SU-DHL-6 (cell line): ENCODE measurements at regions not wholly inside any gene's neighbourhood (a gene's known extent, or its start where the extent isn't known, plus 50 kb on each side); places are given as distances from the start of the nearest gene placed in this dataset.

ENCODE experiments used
- H2AFZ ChIP-seq: fragments of 200-600 bp; sonication (generic); 2 replicates; pipeline ENCODE4 v1.6.1; 2014; ENCODE audit warnings: low read depth, mild to moderate bottlenecking, moderate library complexity, mixed read lengths, antibody characterized with exemption, low read length; ENCODE audit not compliant: severe bottlenecking
- H3F3A ChIP-seq: fragments of 200-600 bp; shearing (Covaris generic); 2 replicates; pipeline ENCODE4 v1.6.0; 2016; ENCODE audit warnings: antibody characterized with exemption, mild to moderate bottlenecking; ENCODE audit not compliant: insufficient read depth
- H3K27ac ChIP-seq: fragments of 200-600 bp; sonication (generic); 2 replicates; pipeline ENCODE4 v1.5.1; 2016; ENCODE audit warnings: low read depth, mild to moderate bottlenecking, low read length, moderate library complexity, mixed read lengths
- H3K27me3 ChIP-seq: fragments of 200-600 bp; sonication (generic), shearing (Covaris generic); 2 replicates; pipeline ENCODE4 v1.6.0; 2014; ENCODE audit warnings: mild to moderate bottlenecking, low read length
- H3K36me3 ChIP-seq: fragments of 200-600 bp; sonication (generic); 2 replicates; pipeline ENCODE4 v1.6.1; 2014; ENCODE audit warnings: mild to moderate bottlenecking, low read length, mixed read lengths
- H3K4me2 ChIP-seq: fragments of 300-600, 200-600 bp; shearing (Covaris generic), sonication (generic); 2 replicates; pipeline ENCODE4 v1.6.0; 2014; ENCODE audit warnings: low read length, low read depth, mild to moderate bottlenecking; ENCODE audit not compliant: poor library complexity, severe bottlenecking
- H3K4me3 ChIP-seq: fragments of 200-600 bp; sonication (generic); 2 replicates; pipeline ENCODE4 v1.5.1; 2014; ENCODE audit warnings: antibody characterized with exemption, low read length, mild to moderate bottlenecking, mixed read lengths; ENCODE audit not compliant: insufficient read depth, poor library complexity, severe bottlenecking
- H3K79me2 ChIP-seq: fragments of 200-600 bp; sonication (generic); 2 replicates; pipeline ENCODE4 v1.6.1; 2014; ENCODE audit warnings: mild to moderate bottlenecking, low read length, moderate library complexity; ENCODE audit not compliant: insufficient read depth
- H3K9ac ChIP-seq: fragments of 200-600 bp; sonication (generic); 2 replicates; pipeline ENCODE4 v1.7.0; 2014; ENCODE audit warnings: mild to moderate bottlenecking, low read length
- H3K9me2 ChIP-seq: fragments of 200-600 bp; sonication (generic); replicated peaks from 2 replicates; pipeline ENCODE4 v1.6.1; 2014; ENCODE audit warnings: low read length; ENCODE audit not compliant: insufficient read depth
- H3K9me3 ChIP-seq: fragments of 200-600 bp; sonication (generic); 2 replicates; pipeline ENCODE4 v1.6.1; 2014; ENCODE audit warnings: low read length, mixed read lengths; ENCODE audit not compliant: insufficient read depth
- H4K20me1 ChIP-seq: fragments of 200-600 bp; sonication (generic); 2 replicates; pipeline ENCODE4 v1.6.1; 2014; ENCODE audit warnings: low read depth, mild to moderate bottlenecking, antibody characterized with exemption, low read length, moderate library complexity, mixed read lengths
- EZH2phosphoT487 ChIP-seq: fragments of 200-600 bp; sonication (generic), shearing (Covaris generic); conservative IDR thresholded peaks from 2 replicates; pipeline ENCODE4 v1.6.1; 2018; ENCODE audit warnings: mild to moderate bottlenecking, antibody characterized with exemption, low read length, moderate library complexity, mixed read lengths
- TF ChIP-seq, protein P1 (sequence below): fragments of 200-600 bp; sonication (generic); IDR thresholded peaks from one replicate; pipeline ENCODE4 v1.5.1; 2017; ENCODE audit warnings: antibody characterized with exemption, mild to moderate bottlenecking, low read length, moderate library complexity; ENCODE audit not compliant: insufficient read depth, poor library complexity, severe bottlenecking

DNA sequence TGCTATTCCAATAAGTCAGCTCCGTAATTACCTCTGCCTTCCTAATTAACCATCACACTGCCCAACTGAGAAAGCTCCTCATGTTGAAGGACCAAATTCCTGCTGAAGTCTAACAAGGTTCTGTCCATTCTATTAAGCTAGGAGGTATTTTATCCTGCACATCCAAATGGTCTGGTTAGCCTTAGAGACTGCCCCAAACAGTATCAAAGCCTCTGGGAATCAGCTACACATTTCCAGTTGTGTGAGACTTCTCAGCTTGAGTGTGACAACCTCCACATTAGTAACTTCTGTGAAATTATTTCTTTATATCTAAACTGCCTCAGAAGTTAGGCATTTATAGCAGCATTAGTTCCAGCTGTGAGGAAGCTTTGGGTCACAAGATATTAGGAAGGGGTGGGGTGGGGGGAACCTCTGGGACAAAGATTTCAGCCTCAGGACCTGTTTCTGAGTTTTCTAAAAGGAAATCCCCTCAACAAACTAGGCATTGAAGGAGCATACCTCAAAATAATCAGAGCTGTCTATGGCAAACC lies 150.5 kb upstream of the DUSP10 start:
- H3K79me2 ChIP-seq: no peaks in the 10 kb centered on the region
- H3K27ac ChIP-seq: no peak overlapping the region
- H2AFZ ChIP-seq: no peak overlapping the region
- no peaks in the 10 kb centered on the region for H3K9me2 ChIP-seq
- H3F3A ChIP-seq: no peaks in the 10 kb centered on the region
- no peak overlapping the region for H3K4me3 ChIP-seq
- no peaks in the 10 kb centered on the region for H3K27me3 ChIP-seq
- no peak overlapping the region for H3K9ac ChIP-seq
- no peaks in the 10 kb centered on the region for H3K9me3 ChIP-seq
- TF ChIP-seq, protein P1, sequence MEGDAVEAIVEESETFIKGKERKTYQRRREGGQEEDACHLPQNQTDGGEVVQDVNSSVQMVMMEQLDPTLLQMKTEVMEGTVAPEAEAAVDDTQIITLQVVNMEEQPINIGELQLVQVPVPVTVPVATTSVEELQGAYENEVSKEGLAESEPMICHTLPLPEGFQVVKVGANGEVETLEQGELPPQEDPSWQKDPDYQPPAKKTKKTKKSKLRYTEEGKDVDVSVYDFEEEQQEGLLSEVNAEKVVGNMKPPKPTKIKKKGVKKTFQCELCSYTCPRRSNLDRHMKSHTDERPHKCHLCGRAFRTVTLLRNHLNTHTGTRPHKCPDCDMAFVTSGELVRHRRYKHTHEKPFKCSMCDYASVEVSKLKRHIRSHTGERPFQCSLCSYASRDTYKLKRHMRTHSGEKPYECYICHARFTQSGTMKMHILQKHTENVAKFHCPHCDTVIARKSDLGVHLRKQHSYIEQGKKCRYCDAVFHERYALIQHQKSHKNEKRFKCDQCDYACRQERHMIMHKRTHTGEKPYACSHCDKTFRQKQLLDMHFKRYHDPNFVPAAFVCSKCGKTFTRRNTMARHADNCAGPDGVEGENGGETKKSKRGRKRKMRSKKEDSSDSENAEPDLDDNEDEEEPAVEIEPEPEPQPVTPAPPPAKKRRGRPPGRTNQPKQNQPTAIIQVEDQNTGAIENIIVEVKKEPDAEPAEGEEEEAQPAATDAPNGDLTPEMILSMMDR: no peak
- TF ChIP-seq EZH2phosphoT487: no peak
- H3K4me2 ChIP-seq: no peak overlapping the region
- H4K20me1 ChIP-seq: no peaks in the 10 kb centered on the region
- H3K36me3 ChIP-seq: no peaks in the 10 kb centered on the region

DNA sequence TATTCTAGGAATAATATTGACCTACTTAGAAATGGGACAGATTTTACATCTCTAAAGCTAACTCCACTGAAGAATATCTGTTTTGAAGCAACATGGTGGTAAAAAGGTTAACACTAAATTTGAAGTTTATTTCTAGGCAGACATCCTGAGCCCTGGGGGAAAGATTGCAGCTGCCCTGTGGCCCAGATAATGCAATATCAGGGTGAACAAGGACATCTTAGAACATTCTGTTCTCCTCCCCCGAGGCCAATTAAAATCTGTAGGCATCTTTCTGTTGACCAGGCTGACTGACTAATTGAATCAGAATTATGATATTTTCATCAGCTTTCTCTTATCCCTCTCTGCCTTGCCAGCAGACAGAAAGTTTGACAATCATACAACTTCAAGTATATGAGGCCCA lies 149.8 kb upstream of the DUSP10 start:
- Histone ChIP-seq H3K36me3 (no peaks in the 10 kb centered on the region), H3K79me2 (no peaks in the 10 kb centered on the region), H3K9ac (no peak overlapping the region), H3K4me3 (no peak overlapping the region), H3K9me3 (no peaks in the 10 kb centered on the region), H2AFZ (no peak overlapping the region), H4K20me1 (no peaks in the 10 kb centered on the region), H3K27me3 (no peaks in the 10 kb centered on the region), H3F3A (no peaks in the 10 kb centered on the region), H3K27ac (no peak overlapping the region), H3K4me2 (no peak overlapping the region), H3K9me2 (no peaks in the 10 kb centered on the region)
- no peak for TF ChIP-seq EZH2phosphoT487
- TF ChIP-seq, protein P1: no peak

DNA sequence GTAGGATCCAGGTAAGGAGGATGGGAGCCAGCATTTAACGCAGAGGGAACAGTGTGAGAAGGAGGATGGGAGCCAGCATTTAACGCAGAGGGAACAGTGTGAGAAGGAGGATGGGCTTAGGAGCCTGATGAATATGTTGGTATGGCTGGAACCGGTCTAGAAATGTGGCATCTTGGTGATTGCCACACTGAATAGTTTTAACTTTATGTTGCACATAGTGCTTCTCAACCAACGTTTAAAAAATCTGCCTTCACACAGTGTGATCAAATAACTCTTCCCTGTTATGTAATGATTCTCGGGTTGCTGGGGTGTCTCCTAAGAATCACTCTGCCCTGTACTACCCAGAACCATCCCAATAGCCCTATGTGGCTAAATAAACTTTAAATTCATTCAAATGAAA lies 146.9 kb upstream of the DUSP10 start:
- H3K4me3 ChIP-seq: no peak overlapping the region
- H3K36me3 ChIP-seq: no peaks in the 10 kb centered on the region
- H3K27ac ChIP-seq: no peak overlapping the region
- no peak overlapping the region for H3K9ac ChIP-seq
- H4K20me1 ChIP-seq: no peaks in the 10 kb centered on the region
- H3K4me2 ChIP-seq: no peak overlapping the region
- H3K9me3 ChIP-seq: no peaks in the 10 kb centered on the region
- H3K27me3 ChIP-seq: no peaks in the 10 kb centered on the region
- no peaks in the 10 kb centered on the region for H3K79me2 ChIP-seq
- TF ChIP-seq, protein P1: no peak
- TF ChIP-seq EZH2phosphoT487: no peak
- no peaks in the 10 kb centered on the region for H3K9me2 ChIP-seq
- no peaks in the 10 kb centered on the region for H3F3A ChIP-seq
- H2AFZ ChIP-seq: no peak overlapping the region

DNA sequence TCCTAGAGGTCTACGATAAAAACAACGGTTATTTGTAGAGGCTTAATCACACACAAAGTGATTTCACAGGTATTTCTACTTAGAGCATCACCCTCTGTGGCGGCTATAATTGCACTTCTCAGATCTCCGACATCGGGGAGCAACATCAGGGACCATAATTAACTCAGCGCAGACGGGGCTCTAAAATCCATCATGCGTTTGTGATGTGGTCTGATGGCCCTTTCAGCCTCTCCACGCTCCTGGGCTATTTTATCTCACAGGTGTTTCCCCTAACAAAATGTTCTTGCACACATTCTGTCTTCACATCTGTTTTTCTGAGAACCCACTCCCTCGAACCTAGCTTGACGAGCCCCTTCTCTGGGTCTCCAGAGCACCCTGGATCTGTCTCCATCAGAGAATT lies 146.3 kb upstream of the DUSP10 start:
- Histone ChIP-seq H2AFZ (no peak overlapping the region), H3K27ac (no peak overlapping the region), H3K4me3 (no peak overlapping the region), H3F3A (no peaks in the 10 kb centered on the region), H3K9me2 (no peaks in the 10 kb centered on the region), H3K27me3 (no peaks in the 10 kb centered on the region), H3K79me2 (no peaks in the 10 kb centered on the region), H3K36me3 (no peaks in the 10 kb centered on the region), H3K9me3 (no peaks in the 10 kb centered on the region), H3K4me2 (no peak overlapping the region), H3K9ac (no peak overlapping the region), H4K20me1 (no peaks in the 10 kb centered on the region)
- TF ChIP-seq, protein P1: no peak
- no peak for TF ChIP-seq EZH2phosphoT487
